ENCODE measurements at regions not wholly inside any gene's neighbourhood (a gene's known extent, or its start where the extent isn't known, plus 50 kb on each side); places are given as distances from the start of the nearest gene placed in this dataset.

GRCh38 chr21:15407585-15407984 lies 322.2 kb upstream of the USP25 start:
- Histone ChIP-seq H2AK9ac (replicated peaks; ENCODE audit: low read depth, low read length, poor library complexity) (no peak overlapping the region), H3K56ac (ENCODE audit: extremely low read depth, insufficient read depth, low read length) (no peak overlapping the region), H3K27me3 (ENCODE audit: control insufficient read depth, insufficient read depth, low read length) (no peaks in the 10 kb centered on the region), H4K5ac (ENCODE audit: low read depth, low read length) (no peak overlapping the region), H3K36me3 (ENCODE audit: control insufficient read depth, insufficient read depth, low read length) (no peaks in the 10 kb centered on the region), H3K4me3 (ENCODE audit: insufficient read depth, low read depth, low read length) (no peak overlapping the region), H3K79me1 (ENCODE audit: low read depth in 1 of 2, low read length in 2 of 2) (no peaks in the 10 kb centered on the region), H4K8ac (ENCODE audit: low read depth in 2 of 2, low read length in 2 of 2) (no peak overlapping the region), H3K14ac (replicated peaks; ENCODE audit: low read depth, low read length) (no peak overlapping the region), H3K9ac (ENCODE audit: low read depth, low read length) (no peak overlapping the region), H4K20me1 (ENCODE audit: insufficient read depth, low read length) (no peaks in the 10 kb centered on the region), H2AFZ (replicated peaks; ENCODE audit: low read length, poor library complexity) (no peak overlapping the region), H3K4me2 (ENCODE audit: low read depth, low read length) (no peak overlapping the region), H2BK5ac (ENCODE audit: low read depth, low read length, poor library complexity, severe bottlenecking) (no peak overlapping the region), H3K4ac (ENCODE audit: low read depth, low read length) (no peak overlapping the region), H2BK15ac (ENCODE audit: low read depth, low read length) (no peak overlapping the region), H3K27ac (ENCODE audit: insufficient read depth, low read length) (no peak overlapping the region), H2BK120ac (ENCODE audit: low read depth, low read length) (no peak overlapping the region), H3K4me1 (ENCODE audit: control insufficient read depth, insufficient read depth, low read length) (no peaks in the 10 kb centered on the region), H2AK5ac (ENCODE audit: low read depth, low read length) (no peak overlapping the region), H3K9me1 (ENCODE audit: insufficient read depth, low read length) (no peaks in the 10 kb centered on the region), H3K18ac (ENCODE audit: low read depth, low read length) (no peak overlapping the region), H4K91ac (ENCODE audit: insufficient read depth, low read depth, low read length) (no peak overlapping the region), H2BK20ac (ENCODE audit: low read depth, low read length) (no peak overlapping the region), H3K9me3 (ENCODE audit: control insufficient read depth, insufficient read depth, low read length) (no peaks in the 10 kb centered on the region; the same call in 1 of the 2 replicates), H3K23ac (ENCODE audit: low read depth, low read length) (no peak overlapping the region)
- intact Hi-C loops (cut with micrococcal nuclease) = no loop called here
- in situ Hi-C loops (cut with MboI; ENCODE audit: low sequenced_read_pairs) = no loop called here
- dilution Hi-C loops (cut with HindIII; ENCODE audit: low sequenced_read_pairs, unreplicated experiment) = no loop called here
- BruUV-seq (replicated peaks) = no TSS peak
- ATAC-seq (ENCODE audit: low read depth) (no peak), DNase-seq (no peak)
- TF ChIP-seq FOS (IDR thresholded peaks at IDR 0.05; ENCODE audit: low read depth, low read length) = no peak
- TF ChIP-seq CTCF (conservative IDR thresholded peaks at IDR 0.05; ENCODE audit: low read depth, low read length) = no peak
- no CpG with 5 or more reads among the region's 5 CpGs for WGBS, 2 experiments (ENCODE audit: extremely low coverage in 2 of 2, insufficient read length in 1 of 2)
- CTCF ChIA-PET = no interaction called here
- POLR2A ChIA-PET (ENCODE audit: unreplicated experiment) = no interaction called here

Measured in IMR-90 (cell line).